ENCODE measurements at regions not wholly inside any gene's neighbourhood (a gene's known extent, or its start where the extent isn't known, plus 50 kb on each side); places are given as distances from the start of the nearest gene placed in this dataset.

- peaks cover 10% of the 10 kb centered on the region for H3K4me1 Mint-ChIP-seq
- H3K36me3 Mint-ChIP-seq (ENCODE audit: low read depth) = no peaks in the 10 kb centered on the region
- no peak overlapping the region for H3K27ac Mint-ChIP-seq
- no peak for DNase-seq
- no peak overlapping the region for H3K4me3 Mint-ChIP-seq
- H3K9me3 Mint-ChIP-seq = no peaks in the 10 kb centered on the region
- peaks cover 15% of the 10 kb centered on the region for H3K27me3 Mint-ChIP-seq (ENCODE audit: low read depth, poor library complexity)
- TF ChIP-seq, protein P1, sequence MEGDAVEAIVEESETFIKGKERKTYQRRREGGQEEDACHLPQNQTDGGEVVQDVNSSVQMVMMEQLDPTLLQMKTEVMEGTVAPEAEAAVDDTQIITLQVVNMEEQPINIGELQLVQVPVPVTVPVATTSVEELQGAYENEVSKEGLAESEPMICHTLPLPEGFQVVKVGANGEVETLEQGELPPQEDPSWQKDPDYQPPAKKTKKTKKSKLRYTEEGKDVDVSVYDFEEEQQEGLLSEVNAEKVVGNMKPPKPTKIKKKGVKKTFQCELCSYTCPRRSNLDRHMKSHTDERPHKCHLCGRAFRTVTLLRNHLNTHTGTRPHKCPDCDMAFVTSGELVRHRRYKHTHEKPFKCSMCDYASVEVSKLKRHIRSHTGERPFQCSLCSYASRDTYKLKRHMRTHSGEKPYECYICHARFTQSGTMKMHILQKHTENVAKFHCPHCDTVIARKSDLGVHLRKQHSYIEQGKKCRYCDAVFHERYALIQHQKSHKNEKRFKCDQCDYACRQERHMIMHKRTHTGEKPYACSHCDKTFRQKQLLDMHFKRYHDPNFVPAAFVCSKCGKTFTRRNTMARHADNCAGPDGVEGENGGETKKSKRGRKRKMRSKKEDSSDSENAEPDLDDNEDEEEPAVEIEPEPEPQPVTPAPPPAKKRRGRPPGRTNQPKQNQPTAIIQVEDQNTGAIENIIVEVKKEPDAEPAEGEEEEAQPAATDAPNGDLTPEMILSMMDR (IDR thresholded peaks at IDR 0.05) = no peak
Measured at GRCh38 chr10:128416231-128416630, 290.0 kb upstream of the MKI67 start.

DNA sequence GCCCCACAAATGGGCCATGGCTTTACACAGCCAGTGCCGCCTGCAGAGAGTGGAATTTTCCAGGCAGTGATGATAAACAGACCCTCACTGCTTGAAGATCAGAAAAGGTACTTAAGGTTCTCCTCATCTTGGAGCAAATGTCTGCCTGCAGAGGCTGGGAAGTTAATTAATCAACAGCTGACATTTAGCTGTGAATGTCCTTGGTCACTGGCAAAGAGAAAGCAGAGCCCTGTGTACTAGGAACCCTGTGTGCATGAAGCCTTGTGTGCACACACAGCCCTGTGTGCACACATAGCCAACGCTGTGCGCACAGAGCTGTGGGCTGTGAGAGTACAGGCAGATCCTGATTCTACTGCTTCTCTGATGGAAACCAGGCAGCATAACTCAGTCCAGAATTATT lies 291.6 kb upstream of the MKI67 start:
- peaks cover 10% of the 10 kb centered on the region for H3K4me1 Mint-ChIP-seq

DNA sequence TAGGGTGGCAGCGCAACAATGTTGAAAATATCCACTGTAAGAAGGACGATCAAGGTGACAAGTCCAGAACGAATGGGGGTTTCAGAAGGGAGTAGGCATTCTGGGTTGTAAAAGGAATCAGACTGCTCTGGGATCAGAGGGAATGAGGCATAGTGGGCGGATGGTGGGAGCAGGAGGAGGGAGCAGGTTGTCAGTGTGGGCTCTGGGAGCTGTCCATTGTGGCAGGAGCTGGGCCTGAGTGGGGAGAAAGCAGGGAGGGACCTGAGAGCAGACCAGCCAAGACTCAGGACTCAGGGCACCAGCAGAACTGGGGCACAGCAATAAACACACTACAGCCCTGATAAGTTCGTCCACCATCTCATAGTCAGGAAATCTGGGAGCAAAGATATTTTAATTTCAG lies 292.6 kb upstream of the MKI67 start:
- peaks cover 10% of the 10 kb centered on the region for H3K4me1 Mint-ChIP-seq
- H3K27me3 Mint-ChIP-seq (ENCODE audit: low read depth, poor library complexity) = peaks cover 16% of the 10 kb centered on the region
- H3K36me3 Mint-ChIP-seq (ENCODE audit: low read depth) = no peaks in the 10 kb centered on the region
- no peak overlapping the region for H3K27ac Mint-ChIP-seq
- H3K4me3 Mint-ChIP-seq = no peak overlapping the region
- TF ChIP-seq, protein P1 (IDR thresholded peaks at IDR 0.05) = no peak
- peak; percentile 18 for DNase-seq
- no peaks in the 10 kb centered on the region for H3K9me3 Mint-ChIP-seq

More for the DNA sequence above, 291.6 kb upstream of the MKI67 start:
- Mint-ChIP-seq H3K27me3 (ENCODE audit: low read depth, poor library complexity) (peaks cover 16% of the 10 kb centered on the region), H3K27ac (no peak overlapping the region), H3K9me3 (no peaks in the 10 kb centered on the region), H3K4me3 (no peak overlapping the region), H3K36me3 (ENCODE audit: low read depth) (no peaks in the 10 kb centered on the region)
- TF ChIP-seq, protein P1 (IDR thresholded peaks at IDR 0.05) = no peak
- DNase-seq = no peak

DNA sequence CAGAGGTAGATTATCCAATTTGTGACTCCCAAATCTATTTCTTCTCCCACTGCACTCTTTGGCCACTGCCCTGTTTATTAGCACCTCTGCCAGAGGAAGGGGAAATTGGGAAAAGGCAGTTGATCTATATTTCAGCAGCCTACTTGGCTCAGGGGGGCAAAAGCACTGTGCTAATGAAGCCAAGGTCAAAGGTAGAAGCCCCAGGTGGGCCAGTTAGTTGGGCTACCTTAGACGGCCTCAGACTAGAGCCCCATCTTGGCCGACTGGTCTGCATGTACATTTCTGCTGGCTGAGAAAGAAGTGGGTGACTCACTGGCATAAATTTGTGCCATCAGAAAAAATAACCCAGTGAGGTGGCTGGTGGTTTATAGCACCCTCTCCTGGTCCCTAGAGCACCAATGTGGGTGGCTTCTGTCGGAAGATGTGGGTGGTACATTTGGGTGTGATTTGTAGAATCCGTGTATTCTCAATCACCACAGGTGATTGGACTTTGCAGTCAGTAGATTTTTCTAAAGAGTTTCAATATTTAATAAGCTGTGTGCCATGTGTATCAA lies 293.3 kb upstream of the MKI67 start:
- Mint-ChIP-seq H3K4me1 (peaks cover 10% of the 10 kb centered on the region), H3K27me3 (ENCODE audit: low read depth, poor library complexity) (peaks cover 16% of the 10 kb centered on the region), H3K36me3 (ENCODE audit: low read depth) (no peaks in the 10 kb centered on the region), H3K4me3 (no peak overlapping the region), H3K9me3 (no peaks in the 10 kb centered on the region), H3K27ac (no peak overlapping the region)
- DNase-seq = no peak
- TF ChIP-seq, protein P1 (IDR thresholded peaks at IDR 0.05) = no peak

DNA sequence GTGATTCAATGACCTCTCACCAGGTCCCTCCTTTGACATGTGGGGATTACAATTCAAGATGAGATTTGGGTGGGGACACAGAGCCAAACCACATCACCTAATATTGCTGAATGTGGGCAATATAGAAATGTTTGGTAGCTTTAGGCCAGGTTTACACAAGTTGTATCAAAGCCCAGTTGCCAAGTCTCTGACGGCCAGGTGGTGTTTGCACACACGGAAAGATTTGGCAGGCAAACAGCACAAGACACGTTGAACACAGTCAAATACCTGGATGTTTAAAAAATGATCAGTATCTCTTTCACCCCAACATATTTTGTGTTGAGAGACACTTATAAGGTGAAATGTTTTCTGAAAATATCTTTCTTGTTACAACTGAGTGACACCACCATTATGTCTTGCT lies 294.4 kb upstream of the MKI67 start:
- peaks cover 19% of the 10 kb centered on the region for H3K27me3 Mint-ChIP-seq (ENCODE audit: low read depth, poor library complexity)
- no peak overlapping the region for H3K27ac Mint-ChIP-seq
- DNase-seq = no peak
- H3K4me1 Mint-ChIP-seq = peaks cover 10% of the 10 kb centered on the region
- H3K36me3 Mint-ChIP-seq (ENCODE audit: low read depth) = no peaks in the 10 kb centered on the region
- H3K9me3 Mint-ChIP-seq = no peaks in the 10 kb centered on the region
- TF ChIP-seq, protein P1 (IDR thresholded peaks at IDR 0.05) = no peak
- H3K4me3 Mint-ChIP-seq = no peak overlapping the region

DNA sequence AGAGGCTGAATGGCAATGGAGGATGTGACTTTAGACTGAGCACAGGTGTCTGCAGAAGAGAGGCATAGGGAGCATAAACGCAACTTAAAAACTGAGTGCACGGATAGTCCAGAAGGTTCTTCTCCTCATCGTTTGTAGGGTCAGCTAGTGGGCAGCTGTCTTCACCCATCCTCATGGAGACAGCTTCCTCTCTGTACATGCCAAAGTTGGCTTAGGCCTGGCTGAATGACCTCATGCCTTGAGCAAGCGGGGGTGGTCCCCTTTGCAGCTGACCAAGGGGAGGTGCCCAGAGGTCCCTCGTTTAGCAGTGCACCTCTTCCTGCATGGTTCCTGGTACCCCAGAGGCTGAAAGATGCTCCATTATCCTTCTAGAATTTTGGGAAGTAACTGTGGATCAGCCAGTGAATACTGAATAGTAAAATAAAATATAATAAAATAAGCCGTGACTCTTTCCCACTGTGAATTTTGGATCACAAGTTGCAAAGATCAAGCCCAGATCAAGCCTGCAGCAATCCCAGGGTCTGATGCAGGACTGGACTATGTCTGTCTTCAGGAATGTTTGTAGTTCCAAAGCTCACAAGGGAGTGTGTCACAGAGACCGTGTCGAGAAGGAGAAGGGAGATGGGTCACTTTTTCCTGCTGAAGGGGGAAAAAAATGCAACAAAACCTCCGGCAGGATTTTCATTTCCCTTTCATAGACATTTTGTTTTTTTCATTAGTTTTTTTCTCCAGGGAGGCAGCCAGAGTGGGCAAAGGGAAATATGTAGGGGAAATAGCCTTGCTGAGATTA lies 295.3 kb upstream of the MKI67 start:
- TF ChIP-seq, protein P1 (IDR thresholded peaks at IDR 0.05) = no peak
- no peak for DNase-seq
- Mint-ChIP-seq H3K27ac (no peak overlapping the region), H3K9me3 (no peaks in the 10 kb centered on the region), H3K4me3 (no peak overlapping the region), H3K27me3 (ENCODE audit: low read depth, poor library complexity) (peaks cover 23% of the 10 kb centered on the region), H3K4me1 (peaks cover 10% of the 10 kb centered on the region), H3K36me3 (ENCODE audit: low read depth) (no peaks in the 10 kb centered on the region)
